HG03159 (cell line): ENCODE measurements at regions not wholly inside any gene's neighbourhood (a gene's known extent, or its start where the extent isn't known, plus 50 kb on each side); places are given as distances from the start of the nearest gene placed in this dataset.
"Not testable (repeated sequence)": the region's sequence is repeated elsewhere in the genome, so short reads cannot be mapped to it uniquely, and the experiment has no call there.

ENCODE experiments used
- ATAC-seq: cut with Tn5 transposase; IDR thresholded peaks from one replicate; pipeline ENCODE4 v1.9.1; 2021; ENCODE audit warnings: mild to moderate bottlenecking, moderate library complexity; ENCODE audit not compliant: unreplicated experiment

- ATAC-seq: no peak
These were observed 307.2 kb downstream of the MYCN start for GRCh38 chr2:16247326-16248122.

- no peak for ATAC-seq
These were observed 306.6 kb downstream of the MYCN start for GRCh38 chr2:16246911-16247310.

GRCh38 chr2:16246281-16246850 lies 306.0 kb downstream of the MYCN start:
- no peak for ATAC-seq

- no peak for ATAC-seq
These were observed 305.2 kb downstream of the MYCN start for GRCh38 chr2:16245481-16246054.

GRCh38 chr2:16244966-16245320 lies 304.6 kb downstream of the MYCN start:
- ATAC-seq: no peak

GRCh38 chr2:16244153-16244965 lies 304.0 kb downstream of the MYCN start:
- ATAC-seq: no peak

- ATAC-seq: no peak
These were observed 303.2 kb downstream of the MYCN start for GRCh38 chr2:16243411-16243996.

- no peak for ATAC-seq
These were observed 302.6 kb downstream of the MYCN start for GRCh38 chr2:16242906-16243305.

- ATAC-seq: no peak
These were observed 301.1 kb downstream of the MYCN start for GRCh38 chr2:16241166-16242160.

- ATAC-seq: no peak
These were observed 300.1 kb downstream of the MYCN start for GRCh38 chr2:16240402-16240801.

GRCh38 chr2:16239296-16239850 lies 299.0 kb downstream of the MYCN start:
- ATAC-seq: no peak

- no peak for ATAC-seq
These were observed 298.4 kb downstream of the MYCN start for GRCh38 chr2:16238786-16239185.

- no peak for ATAC-seq
These were observed 297.8 kb downstream of the MYCN start for GRCh38 chr2:16238001-16238761.

- no peak for ATAC-seq
These were observed 295.4 kb downstream of the MYCN start for GRCh38 chr2:16235747-16236146.

- ATAC-seq: not testable (repeated sequence)
These were observed 294.9 kb downstream of the MYCN start for GRCh38 chr2:16235291-16235690.

GRCh38 chr2:16228951-16229350 lies 288.6 kb downstream of the MYCN start:
- no peak for ATAC-seq

GRCh38 chr2:16228471-16228870 lies 288.1 kb downstream of the MYCN start:
- no peak for ATAC-seq

GRCh38 chr2:16227811-16228462 lies 287.6 kb downstream of the MYCN start:
- no peak for ATAC-seq
